CD4-positive, CD25-positive, alpha-beta regulatory T cell (primary cell): ENCODE measurements at regions not wholly inside any gene's neighbourhood (a gene's known extent, or its start where the extent isn't known, plus 50 kb on each side); places are given as distances from the start of the nearest gene placed in this dataset.

Source experiments
- ATAC-seq, 2 donors: fragments of 150-1000 bp; cut with Tn5 transposase; one replicate each; pipeline ENCODE4 v1.10.0; 2021; ENCODE audit warnings: low read depth in 2 of 2, moderate number of reproducible peaks in 2 of 2, moderate library complexity in 1 of 2
- DNase-seq, 3 donors: peaks; one replicate each; pipeline versions ENCODE4 v3.0.0 to v3.0.0-alpha.2; 2012 to 2022; ENCODE audit warnings: mixed read lengths in 1 of 3
- H3K27ac ChIP-seq: one replicate; pipeline ENCODE4 v1.7.0; 2013; ENCODE audit warnings: mild to moderate bottlenecking, low read length; ENCODE audit not compliant: insufficient read depth, poor library complexity, severe bottlenecking
- H3K27me3 ChIP-seq: one replicate; pipeline ENCODE4 v1.7.0; 2013; ENCODE audit warnings: low read length; ENCODE audit not compliant: control insufficient read depth, insufficient read depth
- H3K36me3 ChIP-seq: one replicate; pipeline ENCODE4 v1.7.0; 2013; ENCODE audit warnings: mild to moderate bottlenecking, low read length, moderate library complexity; ENCODE audit not compliant: control insufficient read depth, insufficient read depth
- H3K4me1 ChIP-seq: 2 replicates; pipeline ENCODE4 v1.7.0; 2013; ENCODE audit warnings: mild to moderate bottlenecking, low read length; ENCODE audit not compliant: insufficient read depth, control insufficient read depth, poor library complexity, severe bottlenecking
- H3K4me3 ChIP-seq: one replicate; pipeline ENCODE4 v1.7.0; 2013; ENCODE audit warnings: low read depth, mild to moderate bottlenecking, low read length, moderate library complexity
- H3K9me3 ChIP-seq, 2 experiments: 1 replicate in 1 of 2; 2 replicates in 1 of 2; pipeline ENCODE4 v1.7.0; 2013; ENCODE audit warnings: low read length in 2 of 2, mild to moderate bottlenecking in 1 of 2, moderate library complexity in 1 of 2; ENCODE audit not compliant: control insufficient read depth in 2 of 2
- H3K27ac Mint-ChIP-seq, 3 donors: one replicate each; pipeline ENCODE4 v1.8.0; 2020 to 2022; ENCODE audit warnings: mild to moderate bottlenecking in 3 of 3, mixed read lengths in 3 of 3, moderate library complexity in 2 of 3
- H3K27me3 Mint-ChIP-seq: one replicate; pipeline ENCODE4 v1.8.0; 2022; ENCODE audit warnings: mild to moderate bottlenecking, mixed read lengths
- H3K36me3 Mint-ChIP-seq: one replicate; pipeline ENCODE4 v1.8.0; 2020; ENCODE audit warnings: mixed read lengths
- H3K4me1 Mint-ChIP-seq, 4 donors: one replicate each; pipeline ENCODE4 v1.8.0; 2020 to 2022; ENCODE audit warnings: mixed read lengths in 4 of 4, mild to moderate bottlenecking in 1 of 4
- H3K4me3 Mint-ChIP-seq, 4 donors: one replicate each; pipeline ENCODE4 v1.8.0; 2020 to 2022; ENCODE audit warnings: mild to moderate bottlenecking in 4 of 4, mixed read lengths in 4 of 4, moderate library complexity in 3 of 4
- H3K9me3 Mint-ChIP-seq, 7 donors: one replicate each; pipeline ENCODE4 v1.8.0; 2020 to 2022; ENCODE audit warnings: mixed read lengths in 7 of 7, mild to moderate bottlenecking in 3 of 7, moderate library complexity in 2 of 7

DNA sequence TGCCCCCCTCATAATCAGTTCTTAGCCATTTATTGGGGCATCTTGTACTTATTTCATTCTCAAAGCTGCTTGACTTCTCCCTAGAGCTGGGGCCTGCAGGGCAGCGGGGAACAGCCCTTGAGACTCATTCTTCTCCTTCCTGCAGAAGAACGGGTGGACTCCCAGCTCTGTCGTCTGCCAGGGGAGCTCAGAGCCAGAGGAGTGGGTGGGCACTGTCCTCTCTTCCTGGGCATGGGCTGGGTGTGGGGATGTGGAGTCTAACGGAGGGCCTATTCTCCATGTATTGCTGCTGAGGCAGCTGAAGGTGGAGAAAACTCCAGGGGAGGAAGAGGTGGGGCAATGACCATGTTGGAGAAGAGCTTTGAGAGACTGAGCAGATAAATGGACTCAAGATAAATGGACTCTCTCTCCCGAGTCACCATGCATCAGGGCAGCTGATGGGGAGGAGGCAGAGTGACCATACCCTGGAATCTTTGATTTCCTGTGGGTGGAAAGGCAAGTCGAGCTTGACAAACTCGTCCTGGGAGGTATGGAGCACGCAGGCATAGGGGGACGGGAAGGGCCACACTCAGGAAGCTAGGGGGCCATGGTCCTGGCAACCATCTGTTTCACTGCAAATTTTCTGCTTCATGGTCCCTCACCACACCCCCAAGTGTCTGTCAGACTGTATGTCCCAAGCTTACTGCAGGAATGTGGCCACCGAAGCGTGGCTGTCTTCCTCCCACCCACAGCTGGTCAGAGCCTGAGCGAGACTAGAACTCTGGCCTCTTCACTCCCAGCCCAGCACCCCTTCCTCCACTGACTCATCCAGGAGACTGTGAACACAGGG is 56.9 kb upstream of the ATP2B4 start:
- ATAC-seq: no peak
- no peak for DNase-seq
- Histone ChIP-seq H3K27me3 (no peaks in the 10 kb centered on the region), H3K4me1 (no peaks in the 10 kb centered on the region), H3K27ac (no peak overlapping the region), H3K4me3 (no peak overlapping the region), H3K9me3 (no peaks in the 10 kb centered on the region), H3K36me3 (no peaks in the 10 kb centered on the region)
- H3K4me1 Mint-ChIP-seq: no peaks in the 10 kb centered on the region
- no peak overlapping the region for H3K27ac Mint-ChIP-seq
- no peak overlapping the region for H3K4me3 Mint-ChIP-seq
- peaks cover 12% of the 10 kb centered on the region for H3K27me3 Mint-ChIP-seq
- no peaks in the 10 kb centered on the region for H3K9me3 Mint-ChIP-seq
- no peaks in the 10 kb centered on the region for H3K36me3 Mint-ChIP-seq

DNA sequence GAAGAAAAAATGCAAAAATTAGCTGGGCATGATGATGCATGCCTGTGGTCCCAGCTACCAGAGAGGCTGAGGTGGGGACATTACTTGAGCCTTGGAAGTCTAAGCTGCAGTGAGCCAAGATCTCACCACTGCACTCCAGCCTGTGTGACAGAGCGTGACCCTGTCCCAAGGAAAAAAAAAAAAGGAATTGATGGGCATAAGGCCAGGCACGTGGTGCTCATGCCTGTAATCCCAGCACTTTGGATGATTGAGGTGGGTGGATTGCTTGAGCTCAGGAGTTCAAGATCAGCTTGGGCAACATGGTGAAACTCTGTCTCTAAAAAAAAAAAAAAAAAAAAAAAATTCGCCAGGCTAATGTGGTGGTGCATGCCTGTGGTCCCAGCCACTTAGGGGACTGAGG is 55.8 kb upstream of the ATP2B4 start:
- no peak overlapping the region for H3K4me3 ChIP-seq

DNA sequence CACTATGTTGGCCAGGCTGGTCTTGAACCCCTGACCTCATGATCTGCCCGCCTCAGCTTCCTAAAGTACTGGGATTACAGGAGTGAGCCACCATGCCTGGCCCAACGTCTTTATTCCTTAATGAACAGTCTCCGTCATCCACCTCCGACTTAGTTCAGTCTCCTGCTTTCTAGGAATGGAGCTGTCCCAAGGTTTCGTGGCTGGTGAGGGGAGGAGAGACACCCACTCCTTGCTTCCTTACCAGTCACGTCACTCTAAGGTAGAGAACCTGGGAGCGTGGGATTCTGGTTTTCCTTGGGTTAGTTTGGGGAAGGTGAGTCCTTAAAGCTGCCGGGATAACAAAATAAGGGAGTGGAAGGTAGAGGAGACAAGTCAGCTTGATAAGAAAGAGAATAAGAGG is 55.0 kb upstream of the ATP2B4 start:
- H3K4me1 Mint-ChIP-seq: no peaks in the 10 kb centered on the region
- no peaks in the 10 kb centered on the region for H3K27me3 ChIP-seq
- H3K4me3 Mint-ChIP-seq: no peak overlapping the region
- H3K27ac ChIP-seq: no peak overlapping the region
- H3K27me3 Mint-ChIP-seq: peaks cover 8% of the 10 kb centered on the region
- no peaks in the 10 kb centered on the region for H3K9me3 Mint-ChIP-seq
- H3K4me1 ChIP-seq: no peaks in the 10 kb centered on the region
- H3K36me3 ChIP-seq: no peaks in the 10 kb centered on the region
- H3K4me3 ChIP-seq: no peak overlapping the region
- no peaks in the 10 kb centered on the region for H3K9me3 ChIP-seq
- no peaks in the 10 kb centered on the region for H3K36me3 Mint-ChIP-seq
- no peak for DNase-seq
- H3K27ac Mint-ChIP-seq: no peak overlapping the region
- no peak for ATAC-seq

More for the DNA sequence above, 55.8 kb upstream of the ATP2B4 start:
- no peak overlapping the region for H3K27ac ChIP-seq
- Mint-ChIP-seq H3K27me3 (peaks cover 6% of the 10 kb centered on the region), H3K4me1 (no peaks in the 10 kb centered on the region), H3K36me3 (no peaks in the 10 kb centered on the region), H3K27ac (no peak overlapping the region), H3K4me3 (no peak overlapping the region), H3K9me3 (no peaks in the 10 kb centered on the region)
- H3K9me3 ChIP-seq: no peaks in the 10 kb centered on the region
- no peaks in the 10 kb centered on the region for H3K27me3 ChIP-seq
- H3K36me3 ChIP-seq: no peaks in the 10 kb centered on the region
- ATAC-seq (no peak), DNase-seq (no peak)
- H3K4me1 ChIP-seq: no peaks in the 10 kb centered on the region

DNA sequence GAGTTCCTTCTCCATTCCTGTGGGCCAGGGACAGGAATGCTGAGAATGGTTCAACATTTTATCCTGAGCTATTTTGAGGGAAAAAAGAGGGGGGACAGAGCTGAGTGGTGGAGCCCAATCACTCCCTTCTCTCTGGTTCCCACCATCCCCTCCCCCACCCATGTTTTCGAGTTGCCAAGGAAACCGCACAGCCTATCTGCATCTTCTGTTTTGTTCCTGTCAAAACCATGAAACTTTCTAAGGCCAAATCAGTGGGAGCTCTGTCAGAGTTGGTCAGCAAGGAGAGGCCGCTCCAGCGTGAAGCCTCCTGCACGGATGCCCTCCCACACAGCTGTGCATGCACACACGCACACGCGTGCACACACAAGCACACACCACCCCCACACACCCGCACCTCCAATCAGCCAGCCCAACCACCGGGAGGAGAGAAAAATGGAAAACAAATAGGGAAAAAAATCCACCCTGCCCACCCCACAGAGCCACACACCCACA is 54.5 kb upstream of the ATP2B4 start:
- ATAC-seq: no peak
- no peaks in the 10 kb centered on the region for H3K4me1 ChIP-seq
- Mint-ChIP-seq H3K27ac (no peak overlapping the region), H3K27me3 (peaks cover 11% of the 10 kb centered on the region), H3K9me3 (no peaks in the 10 kb centered on the region), H3K4me3 (no peak overlapping the region), H3K4me1 (no peaks in the 10 kb centered on the region), H3K36me3 (no peaks in the 10 kb centered on the region)
- H3K27ac ChIP-seq: no peak overlapping the region
- DNase-seq: no peak
- no peaks in the 10 kb centered on the region for H3K9me3 ChIP-seq
- H3K27me3 ChIP-seq: no peaks in the 10 kb centered on the region
- H3K36me3 ChIP-seq: no peaks in the 10 kb centered on the region
- H3K4me3 ChIP-seq: no peak overlapping the region

DNA sequence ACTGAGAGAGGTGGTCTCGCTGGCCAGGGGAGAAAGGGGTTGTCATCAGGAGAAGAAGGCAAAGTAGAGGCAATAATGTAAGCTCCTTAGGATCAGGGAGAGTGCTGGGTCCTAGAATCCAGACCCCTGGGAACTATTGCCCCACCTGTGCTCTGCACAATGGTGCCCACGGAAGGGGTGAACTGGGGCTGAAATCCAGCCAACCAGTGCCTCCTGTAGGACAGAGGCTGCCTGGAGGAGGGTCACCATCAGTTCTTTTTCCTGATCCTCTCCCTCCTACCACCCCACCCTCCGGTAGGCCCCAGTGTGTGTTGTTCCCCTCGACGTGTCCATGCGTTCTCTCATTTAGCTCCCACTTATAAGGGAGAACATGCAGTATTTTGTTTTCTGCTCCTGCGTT is 52.9 kb upstream of the ATP2B4 start:
- Mint-ChIP-seq H3K36me3 (no peaks in the 10 kb centered on the region), H3K4me3 (no peak overlapping the region), H3K27ac (no peak overlapping the region), H3K27me3 (peaks cover 8% of the 10 kb centered on the region), H3K4me1 (no peaks in the 10 kb centered on the region), H3K9me3 (no peaks in the 10 kb centered on the region)
- no peaks in the 10 kb centered on the region for H3K27me3 ChIP-seq
- ATAC-seq (no peak), DNase-seq (no peak)
- H3K27ac ChIP-seq: no peak overlapping the region
- no peaks in the 10 kb centered on the region for H3K9me3 ChIP-seq
- H3K4me3 ChIP-seq: no peak overlapping the region
- no peaks in the 10 kb centered on the region for H3K36me3 ChIP-seq
- H3K4me1 ChIP-seq: no peaks in the 10 kb centered on the region
